Left kidney (tissue), 1 donor: ENCODE measurements at regions not wholly inside any gene's neighbourhood (a gene's known extent, or its start where the extent isn't known, plus 50 kb on each side); places are given as distances from the start of the nearest gene placed in this dataset.
A peak's percentile ranks its signal among the peaks of the same experiment; 100 is the strongest.
"Not testable (repeated sequence)": the region's sequence is repeated elsewhere in the genome, so short reads cannot be mapped to it uniquely, and the experiment has no call there.

Experiments
- DNase-seq: peaks from one replicate; pipeline ENCODE4 v3.0.0-alpha.2; 2013

- no peak for DNase-seq
Measured at GRCh38 chr6:159400826-159401225, 231.6 kb downstream of the FNDC1 start.

GRCh38 chr6:159399751-159400221, 230.6 kb downstream of the FNDC1 start:
- peak; percentile 17 for DNase-seq

- no peak for DNase-seq
Measured at GRCh38 chr6:159398633-159399032, 229.4 kb downstream of the FNDC1 start.

- no peak for DNase-seq
Measured at GRCh38 chr6:159397753-159398152, 228.6 kb downstream of the FNDC1 start.

GRCh38 chr6:159395609-159396008, 226.4 kb downstream of the FNDC1 start:
- DNase-seq, result no peak

GRCh38 chr6:159392695-159393094, 223.5 kb downstream of the FNDC1 start:
- DNase-seq, result not testable (repeated sequence)

- DNase-seq, result no peak
Measured at GRCh38 chr6:159390381-159390780, 221.2 kb downstream of the FNDC1 start.

- no peak for DNase-seq
Measured at GRCh38 chr6:159389695-159390094, 220.5 kb downstream of the FNDC1 start.

- DNase-seq, result no peak
Measured at GRCh38 chr6:159380114-159380513, 210.9 kb downstream of the FNDC1 start.

- DNase-seq, result no peak
Measured at GRCh38 chr6:159378411-159379328, 209.5 kb downstream of the FNDC1 start.

GRCh38 chr6:159376516-159377158, 207.4 kb downstream of the FNDC1 start:
- DNase-seq, result no peak

- DNase-seq, result no peak
Measured at GRCh38 chr6:159375014-159375413, 205.8 kb downstream of the FNDC1 start.

- no peak for DNase-seq
Measured at GRCh38 chr6:159373670-159374069, 204.5 kb downstream of the FNDC1 start.

- no peak for DNase-seq
Measured at GRCh38 chr6:159372333-159372732, 203.1 kb downstream of the FNDC1 start.

GRCh38 chr6:159360306-159360705, 191.1 kb downstream of the FNDC1 start:
- no peak for DNase-seq

- no peak for DNase-seq
Measured at GRCh38 chr6:159359581-159360297, 190.5 kb downstream of the FNDC1 start.

- no peak for DNase-seq
Measured at GRCh38 chr6:159358562-159358961, 189.4 kb downstream of the FNDC1 start.

- no peak for DNase-seq
Measured at GRCh38 chr6:159357211-159357915, 188.2 kb downstream of the FNDC1 start.

GRCh38 chr6:159353193-159353592, 184.0 kb downstream of the FNDC1 start:
- DNase-seq, result no peak

GRCh38 chr6:159351707-159352106, 182.5 kb downstream of the FNDC1 start:
- DNase-seq, result no peak

GRCh38 chr6:159349915-159350314, 180.7 kb downstream of the FNDC1 start:
- DNase-seq, result no peak

- DNase-seq, result no peak
Measured at GRCh38 chr6:159343709-159344108, 174.5 kb downstream of the FNDC1 start.
